Transverse colon (tissue), 4 donors: ENCODE measurements at regions not wholly inside any gene's neighbourhood (a gene's known extent, or its start where the extent isn't known, plus 50 kb on each side); places are given as distances from the start of the nearest gene placed in this dataset.

Source experiments
- CTCF ChIP-seq, 5 experiments: fragments of 200-600 bp in 3 of 5; fragments of 450-650 bp in 2 of 5; sonication (generic) in 3 of 5; IDR thresholded peaks; 1 replicate in 2 of 5; 2 replicates in 3 of 5; pipeline ENCODE4 v1.5.1; 2016 to 2017; ENCODE audit warnings: antibody characterized with exemption in 5 of 5, inconsistent platforms in 3 of 5, mild to moderate bottlenecking in 2 of 5, moderate library complexity in 1 of 5
- POLR2A ChIP-seq: fragments of 450-650 bp; IDR thresholded peaks from one replicate; pipeline ENCODE4 v1.6.1; 2016; ENCODE audit warnings: antibody characterized with exemption, mild to moderate bottlenecking, moderate library complexity
- POLR2AphosphoS5 ChIP-seq, 3 donors: sonication (generic); formaldehyde crosslinking; IDR thresholded peaks; one replicate each; pipeline ENCODE4 v1.6.1; 2016; ENCODE audit warnings: antibody characterized with exemption in 3 of 3

GRCh38 chr11:28491431-28491830, 383.2 kb downstream of the METTL15 start:
- TF ChIP-seq CTCF (IDR thresholded peaks at IDR 0.05) = no peak
- no peak for TF ChIP-seq POLR2A
- no peak for TF ChIP-seq POLR2AphosphoS5 (IDR thresholded peaks at IDR 0.05)
